ENCODE measurements at regions not wholly inside any gene's neighbourhood (a gene's known extent, or its start where the extent isn't known, plus 50 kb on each side); places are given as distances from the start of the nearest gene placed in this dataset.
A peak's percentile ranks its signal among the peaks of the same experiment; 100 is the strongest.
"Not testable (repeated sequence)": the region's sequence is repeated elsewhere in the genome, so short reads cannot be mapped to it uniquely, and the experiment has no call there.

DNA sequence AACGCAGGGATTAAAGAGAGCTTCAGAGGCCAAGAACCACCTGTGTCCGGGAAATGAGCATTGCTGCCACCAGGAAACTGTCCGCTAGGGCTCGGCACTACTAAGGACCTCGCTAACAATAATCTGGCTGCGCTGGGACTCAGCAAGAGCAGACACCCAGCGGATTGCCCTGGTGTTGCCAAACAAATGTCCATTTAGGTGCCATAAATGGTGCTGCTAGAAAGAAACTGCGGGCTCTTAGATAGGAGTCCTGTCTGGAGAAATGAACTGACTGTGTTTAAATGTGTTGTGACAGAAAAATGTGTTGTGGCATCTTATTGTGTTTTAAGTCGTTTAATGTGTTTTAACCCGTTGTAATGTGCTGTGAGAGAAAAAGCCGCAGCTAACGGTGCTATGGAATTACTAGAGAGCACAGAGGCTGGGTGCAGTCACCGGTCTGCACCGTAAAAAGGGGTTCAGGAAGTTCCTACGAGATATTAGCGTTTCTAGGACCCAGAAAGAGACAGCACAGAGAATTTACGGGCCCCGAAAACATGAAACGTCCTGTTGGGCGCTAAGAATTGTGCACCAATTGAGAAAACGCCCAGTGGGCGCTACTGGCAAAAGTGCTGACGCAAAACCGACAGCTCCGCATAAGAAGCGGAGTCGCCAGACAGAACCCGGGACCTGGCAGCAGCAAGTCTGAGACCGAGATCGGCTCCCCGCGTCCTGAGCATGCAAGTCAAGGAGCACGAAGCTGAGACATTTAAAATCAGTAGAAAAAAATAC is 90.6 kb downstream of the ANXA2R start:
- DNase-seq: peak; percentile 52

DNA sequence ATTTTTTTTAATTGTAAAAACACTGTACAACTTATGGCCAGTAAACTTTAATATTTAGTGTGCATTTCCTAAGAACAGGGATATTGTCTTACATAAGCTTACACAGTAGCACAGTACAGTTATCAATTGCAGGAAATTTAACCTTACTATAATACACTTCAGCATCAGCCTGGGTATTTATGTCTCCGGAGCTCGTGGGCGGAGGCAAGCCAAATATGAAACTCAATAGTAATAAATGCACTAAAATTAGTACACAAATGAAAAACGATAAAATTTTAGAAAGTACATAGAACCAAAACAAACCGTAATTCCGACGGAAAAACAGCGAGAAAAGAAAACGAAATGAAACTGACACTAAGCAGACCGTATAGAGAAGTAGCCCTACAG is 91.2 kb downstream of the ANXA2R start:
- no peak for DNase-seq

DNA sequence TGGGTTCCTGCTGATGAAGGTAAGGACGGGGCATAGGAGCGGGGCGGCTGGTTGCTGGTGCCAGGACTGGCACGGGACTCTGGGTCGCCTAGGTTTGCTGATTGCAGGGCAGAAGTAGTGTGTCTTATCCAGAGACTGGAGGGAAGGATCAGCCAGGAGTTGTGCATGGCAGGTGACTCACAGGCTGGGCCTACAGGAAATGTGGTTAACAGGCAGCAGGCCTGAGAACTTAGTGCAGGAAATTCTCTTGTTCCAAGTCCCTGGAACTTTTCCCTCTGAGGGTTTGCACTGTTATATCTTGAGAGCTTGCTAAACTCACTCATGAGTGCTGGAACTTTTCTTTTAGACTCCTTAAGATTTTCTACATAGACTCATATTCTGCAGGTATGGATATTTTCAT is 95.1 kb downstream of the ANXA2R start:
- DNase-seq: no peak

DNA sequence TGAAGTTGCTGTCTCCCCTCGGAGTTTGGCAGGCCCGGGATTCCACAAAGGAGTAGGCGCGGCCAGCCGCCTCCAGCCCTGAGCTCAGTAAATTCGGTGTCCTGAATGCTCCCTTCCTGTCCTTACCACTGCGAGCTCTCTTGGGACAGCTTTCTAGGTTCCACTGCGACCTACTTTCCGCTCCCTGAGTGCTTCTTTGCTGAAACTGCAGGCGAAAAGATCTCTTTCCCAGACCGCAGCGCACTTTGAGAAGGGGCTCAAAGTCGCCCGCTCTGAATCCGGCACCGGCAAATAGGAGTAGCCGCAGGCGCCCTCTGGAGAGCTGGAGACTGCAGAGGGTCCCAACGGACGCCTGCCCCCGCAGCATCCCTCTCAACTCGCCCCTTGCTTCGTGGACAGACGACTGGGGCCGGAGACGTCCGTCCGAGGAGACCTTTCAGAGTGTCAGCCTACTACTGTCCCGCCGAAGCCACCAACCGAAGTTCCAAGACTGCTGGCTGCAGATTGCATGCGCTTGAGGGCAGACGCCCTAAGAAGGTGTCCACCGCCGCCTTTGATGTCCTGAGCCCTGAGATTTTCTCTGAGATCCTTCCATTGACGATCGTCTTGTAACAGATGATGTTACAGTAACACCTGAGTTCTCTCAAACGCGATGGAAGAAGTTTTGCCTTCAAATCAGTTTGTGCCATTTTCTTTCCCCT is 96.0 kb downstream of the ANXA2R start:
- DNase-seq: no peak

DNA sequence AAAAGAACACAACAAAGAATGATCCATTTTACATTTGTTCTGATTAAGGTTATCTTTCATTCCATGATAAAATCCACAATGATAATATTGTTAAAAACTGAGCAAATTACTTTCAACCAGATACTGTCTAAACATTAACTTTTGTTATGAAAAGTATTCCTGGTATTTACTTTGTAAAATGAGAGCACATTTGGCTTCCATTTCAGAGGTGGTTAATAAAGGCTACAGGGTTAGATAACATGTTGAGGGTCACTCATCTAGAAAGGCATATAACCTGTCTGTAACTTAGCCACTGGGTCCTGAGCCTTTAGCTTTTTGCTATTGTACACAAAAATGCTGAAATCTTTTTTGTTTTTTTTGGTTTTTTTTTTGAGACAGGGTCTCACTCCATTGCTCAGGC is 99.3 kb downstream of the ANXA2R start:
- DNase-seq: no peak

DNA sequence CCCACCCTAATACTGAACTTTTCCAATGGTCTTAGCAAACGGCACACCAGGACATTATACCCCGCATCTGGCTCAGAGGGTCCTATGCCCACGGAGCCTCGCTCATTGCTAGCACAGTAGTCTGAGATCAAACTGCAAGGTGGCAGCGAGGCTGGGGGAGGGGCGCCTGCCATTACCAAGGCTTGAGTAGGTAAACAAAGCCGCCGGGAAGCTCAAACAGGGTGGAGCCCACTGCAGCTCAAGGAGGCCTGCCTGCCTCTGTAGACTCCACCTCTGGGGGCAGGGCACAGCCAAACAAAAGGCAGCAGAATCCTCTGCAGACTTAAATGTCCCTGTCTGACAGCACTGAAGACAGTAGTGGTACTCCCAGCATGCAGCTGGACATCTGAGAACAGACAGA is 108.1 kb downstream of the ANXA2R start:
- DNase-seq: not testable (repeated sequence)

DNA sequence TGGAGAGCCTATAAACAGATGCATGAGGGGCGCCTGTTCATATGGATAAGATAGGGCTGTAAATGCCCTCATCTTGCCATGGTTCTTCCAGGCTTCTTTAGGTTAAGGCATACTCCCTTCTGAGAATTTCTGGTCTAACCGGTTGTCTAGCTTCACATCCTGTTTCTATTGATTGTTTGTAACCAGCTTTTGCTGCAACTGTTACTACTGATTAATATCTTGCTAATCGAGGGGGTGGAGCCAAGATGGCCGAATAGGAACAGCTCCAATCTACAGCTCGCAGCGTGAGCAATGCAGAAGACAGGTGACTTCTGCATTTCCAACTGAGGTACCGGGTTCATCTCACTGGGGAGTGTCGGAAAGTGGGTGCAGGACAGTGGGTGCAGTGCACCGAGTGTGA is 108.7 kb downstream of the ANXA2R start:
- DNase-seq: not testable (repeated sequence)

DNA sequence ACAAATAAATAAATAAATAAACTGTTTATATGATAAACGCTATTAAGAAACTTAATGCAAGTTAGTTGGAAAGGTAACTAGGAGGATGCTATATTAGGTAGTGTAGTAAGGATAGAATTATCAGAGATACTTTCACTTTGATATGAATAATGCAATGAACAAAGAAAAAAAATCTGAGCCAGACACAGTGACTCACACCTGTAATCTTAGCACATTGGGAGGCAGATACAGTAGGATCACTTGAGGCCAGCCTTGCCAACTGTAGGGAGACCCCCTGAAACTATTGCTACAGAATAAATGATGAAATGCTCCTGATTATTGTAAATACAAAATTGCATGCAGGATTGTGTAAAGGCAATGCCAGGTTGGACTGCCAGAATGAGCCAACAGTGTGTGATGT is 109.2 kb downstream of the ANXA2R start:
- no peak for DNase-seq

DNA sequence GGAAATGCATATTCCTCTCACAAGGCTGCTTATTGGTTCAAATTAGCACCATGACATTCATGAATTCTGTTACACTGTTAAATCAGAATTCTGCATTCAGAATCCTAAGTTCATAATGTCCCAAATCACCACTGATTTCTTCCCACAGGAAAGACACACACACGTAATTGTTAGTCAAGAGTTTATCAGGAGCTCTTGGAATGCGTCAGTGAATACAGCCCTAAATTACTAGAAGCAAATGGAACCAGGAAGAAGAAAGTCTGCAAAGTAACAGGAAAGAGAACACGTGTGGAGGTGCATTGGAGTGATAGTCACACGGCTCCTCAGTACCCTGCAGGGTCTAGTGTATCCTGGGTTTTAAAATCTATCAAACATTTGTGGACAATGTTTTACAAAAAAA is 110.2 kb downstream of the ANXA2R start:
- DNase-seq: no peak

DNA sequence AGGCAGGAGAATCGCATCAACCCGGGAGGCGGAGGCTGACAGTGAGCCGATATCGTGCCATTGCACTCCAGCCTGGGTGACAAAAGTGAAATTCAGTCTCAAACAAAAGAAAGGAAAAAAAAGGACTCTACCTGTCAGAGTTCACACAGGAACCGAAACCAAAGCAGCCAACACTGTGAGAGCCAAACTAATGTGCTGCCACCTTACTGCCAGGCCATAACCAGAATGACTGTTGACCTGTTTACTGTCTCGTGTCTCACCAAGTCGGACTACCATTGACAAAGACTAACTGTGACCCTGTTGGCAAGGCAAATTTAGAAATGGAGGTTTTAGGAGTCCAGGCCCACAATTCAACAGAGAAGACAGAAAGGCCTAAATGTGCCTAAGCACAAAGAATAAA is 112.4 kb downstream of the ANXA2R start:
- DNase-seq: no peak

DNA sequence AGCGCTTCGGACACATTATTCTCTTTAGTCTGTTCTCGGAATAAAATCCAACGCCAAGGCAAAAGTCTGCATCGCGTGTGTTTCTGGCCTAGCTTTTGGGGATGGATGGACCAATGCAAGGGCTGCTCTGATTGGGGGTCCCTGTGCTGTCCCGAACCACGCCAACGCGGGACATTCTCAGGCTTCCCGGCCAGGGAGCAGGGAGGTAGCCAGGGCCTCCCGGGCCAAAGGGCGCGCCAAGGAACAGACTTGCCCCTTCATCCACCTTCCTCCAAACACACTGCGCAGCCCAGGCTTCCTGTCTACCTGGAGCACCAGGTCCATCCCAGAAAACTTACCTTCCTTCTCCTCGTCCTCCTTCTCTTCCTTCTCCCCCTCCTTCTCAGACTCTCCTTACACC is 113.0 kb upstream of the SELENOP start:
- DNase-seq: no peak

DNA sequence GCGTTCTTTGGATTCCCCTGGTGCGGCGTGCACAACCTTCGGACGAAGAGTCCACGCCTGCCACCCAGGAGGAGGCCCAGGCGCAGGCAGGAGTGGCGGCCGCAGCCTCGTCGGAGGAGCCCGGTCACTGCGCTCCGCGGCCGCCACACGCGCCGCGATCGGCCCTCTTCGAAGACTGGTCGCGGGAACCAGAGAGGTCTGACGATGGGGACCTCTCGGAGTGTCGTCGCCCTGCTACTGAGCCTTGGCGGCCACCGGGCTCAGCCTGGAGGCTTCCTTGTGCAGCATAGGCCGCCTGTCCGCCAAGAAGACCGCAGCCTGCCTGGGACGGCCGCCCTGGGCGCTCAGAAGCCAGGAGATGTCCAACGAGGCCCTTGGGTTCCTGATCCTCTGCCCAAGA is 112.5 kb upstream of the SELENOP start:
- DNase-seq: no peak

DNA sequence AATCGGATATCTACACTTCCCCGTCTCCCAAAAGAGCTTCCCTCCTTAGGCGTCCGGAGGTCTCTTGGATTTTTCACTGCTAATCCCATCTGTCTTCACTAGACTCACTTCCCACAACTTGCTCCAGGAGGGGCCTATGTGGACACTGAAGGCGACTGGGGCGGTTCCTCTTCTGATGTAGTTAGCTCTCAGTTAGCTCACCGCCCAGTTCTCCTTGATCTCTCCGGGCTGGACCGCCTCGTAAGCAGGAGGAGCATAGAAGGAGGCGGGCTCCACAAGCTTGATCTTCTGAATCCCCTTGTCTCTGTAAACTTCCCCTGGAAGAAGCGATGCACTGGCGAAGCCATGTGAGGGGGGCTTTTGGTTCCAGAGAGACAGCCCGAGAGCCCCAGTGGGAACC is 112.0 kb upstream of the SELENOP start:
- no peak for DNase-seq

DNA sequence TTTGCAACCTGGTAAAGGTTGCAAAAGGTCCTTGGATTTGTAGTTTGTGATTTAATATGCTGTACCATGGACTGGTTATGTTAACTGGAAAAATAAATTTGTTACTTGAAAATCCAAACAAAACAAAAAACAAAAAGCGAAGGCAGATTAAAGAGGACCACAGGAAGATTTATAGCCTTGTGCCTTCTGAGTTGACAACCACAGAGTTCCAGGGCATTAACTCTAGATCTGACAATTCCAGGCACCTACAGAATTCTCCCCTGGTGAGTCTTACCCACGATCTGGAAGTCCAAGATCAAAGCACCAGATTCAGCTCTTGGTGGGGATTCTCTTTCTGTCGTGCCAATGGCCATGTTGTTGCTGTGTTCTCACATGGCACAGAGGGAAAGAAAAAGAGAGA is 107.9 kb upstream of the SELENOP start:
- DNase-seq: no peak

DNA sequence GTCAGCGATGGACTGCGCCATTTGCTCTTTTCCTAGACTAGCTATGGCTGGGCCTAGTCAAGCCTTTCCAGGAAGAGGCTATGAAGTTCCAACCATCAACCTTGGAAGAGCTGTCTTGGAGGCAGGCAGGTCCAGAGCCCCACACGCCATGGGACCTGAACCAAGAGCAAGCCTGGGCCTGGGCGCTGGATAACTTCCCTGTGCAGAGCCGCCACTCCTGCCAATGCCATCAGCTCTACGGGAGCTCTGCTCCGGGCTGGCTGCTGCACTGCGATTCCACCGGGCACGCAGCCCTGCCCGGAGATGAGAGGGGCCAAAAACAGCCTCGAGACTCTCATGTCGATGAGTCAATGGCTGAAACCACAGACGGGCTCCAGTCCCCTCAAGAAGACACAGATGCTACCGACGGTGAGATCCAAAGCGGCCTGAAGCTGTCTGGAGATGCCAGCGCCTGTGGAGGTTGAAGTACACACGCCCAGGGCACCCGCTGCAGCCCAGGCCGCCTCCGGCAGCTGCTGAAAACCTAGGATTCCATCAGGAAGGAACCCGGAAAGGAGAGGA is 103.7 kb upstream of the SELENOP start:
- DNase-seq: no peak

DNA sequence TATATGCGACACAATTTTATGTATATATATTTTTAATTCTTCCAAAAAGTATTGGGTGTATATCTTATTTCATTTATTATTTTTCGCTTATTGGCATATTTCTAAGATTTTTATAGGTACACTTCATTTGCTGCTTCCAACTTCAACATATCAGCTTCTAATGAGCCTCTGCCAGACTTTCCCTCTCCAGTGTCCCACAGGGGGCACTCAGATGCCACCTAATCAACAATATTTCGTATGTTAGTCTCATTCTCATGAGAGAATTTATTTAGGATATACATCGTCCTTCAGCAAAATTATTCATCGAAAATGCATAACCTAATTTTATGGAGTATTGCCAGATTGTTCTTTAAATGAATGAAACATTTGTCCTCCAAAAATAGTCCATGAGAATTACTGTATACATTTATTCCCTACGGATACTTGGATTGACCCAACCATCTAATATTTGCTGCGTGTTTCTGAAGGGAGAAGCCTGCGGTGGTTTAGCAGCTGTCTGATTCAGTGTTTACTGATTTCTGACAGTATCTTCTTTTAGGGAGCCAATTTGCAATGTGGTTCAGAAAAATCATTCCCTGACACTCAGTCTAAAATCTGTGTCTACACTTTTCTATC is 100.6 kb upstream of the SELENOP start:
- no peak for DNase-seq

DNA sequence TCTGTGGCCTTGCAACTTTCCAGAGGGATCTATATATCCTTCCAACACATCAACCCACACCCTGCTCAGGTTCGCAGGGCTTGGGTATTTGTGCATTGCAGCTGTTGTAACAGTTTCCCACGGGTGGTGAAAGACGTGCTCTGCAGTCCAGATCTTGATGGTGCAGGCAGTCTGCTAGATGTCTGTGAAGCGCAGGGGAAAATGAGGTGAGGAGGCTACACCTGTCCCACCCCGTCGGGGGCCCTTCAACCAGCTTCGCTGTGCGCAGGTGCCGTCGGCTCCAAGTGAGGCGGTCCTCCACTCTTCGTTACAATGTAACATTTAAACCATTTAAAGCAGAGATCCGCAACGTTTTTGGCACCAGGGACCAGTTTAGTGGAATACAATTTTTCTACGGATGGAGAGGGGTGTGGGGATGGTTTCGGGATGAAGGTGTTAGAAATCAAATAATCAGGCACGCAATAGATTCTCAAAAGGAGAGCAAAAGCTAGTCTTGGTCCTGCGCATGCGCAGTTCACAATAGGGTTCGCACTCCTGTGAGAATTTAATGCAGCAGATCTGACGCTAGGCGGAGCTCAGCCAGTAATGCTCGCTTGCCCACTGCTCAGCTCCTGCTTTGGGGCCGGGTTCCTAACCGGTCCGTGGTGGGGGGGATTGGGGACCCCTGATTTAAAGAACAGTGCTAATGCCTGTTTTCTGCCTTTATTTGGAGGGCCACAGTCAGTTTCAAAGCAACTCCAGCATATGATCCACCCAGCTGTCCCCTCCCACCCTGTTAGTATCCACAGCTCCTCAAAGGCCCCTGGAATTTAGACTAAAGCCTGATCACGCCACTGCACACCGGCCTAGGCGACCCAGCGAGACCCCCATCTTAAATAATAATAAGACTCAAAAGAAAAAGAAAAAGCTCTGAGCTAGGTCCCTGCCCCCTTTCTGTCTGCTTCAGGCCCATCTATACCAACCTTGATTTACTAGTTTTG is 97.1 kb upstream of the SELENOP start:
- peak; percentile 67 for DNase-seq

DNA sequence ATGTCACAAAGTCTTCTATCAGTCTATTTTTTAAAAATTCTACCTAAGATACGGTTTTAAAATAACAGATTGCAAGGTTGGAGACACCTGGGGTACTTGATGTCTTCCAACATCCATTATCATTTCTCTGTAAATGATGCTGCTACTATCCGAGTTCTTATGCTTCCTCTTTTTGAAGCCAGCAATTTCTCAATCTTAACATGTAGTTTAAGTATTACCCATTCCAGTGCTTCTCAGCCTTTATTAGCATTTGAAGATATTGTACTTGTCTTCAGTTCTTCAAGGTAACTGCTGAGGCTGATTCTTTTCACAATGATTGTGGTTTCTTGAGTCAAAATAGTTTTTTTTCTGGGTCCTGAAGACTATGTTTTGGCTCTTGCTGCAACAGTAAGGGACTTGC is 96.4 kb upstream of the SELENOP start:
- DNase-seq: peak; percentile 33

DNA sequence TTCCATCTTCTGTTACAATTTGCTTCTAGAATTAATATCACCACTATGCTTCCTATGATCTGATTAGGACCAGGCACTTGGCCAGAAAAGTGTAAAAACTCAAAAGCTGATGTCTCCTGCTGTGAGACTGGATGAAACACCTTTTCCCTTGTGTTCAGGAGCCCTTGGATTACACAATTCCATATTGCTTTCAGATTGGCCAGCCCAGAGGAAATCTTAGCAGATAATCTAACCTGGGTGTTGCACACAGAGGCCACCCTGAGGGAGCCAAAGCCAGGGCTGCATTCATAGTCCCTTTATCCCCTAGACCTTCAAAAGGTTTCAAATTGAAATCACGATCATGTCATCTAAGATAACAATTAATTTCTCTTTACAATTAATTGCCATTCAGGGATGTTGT is 94.1 kb upstream of the SELENOP start:
- no peak for DNase-seq

DNA sequence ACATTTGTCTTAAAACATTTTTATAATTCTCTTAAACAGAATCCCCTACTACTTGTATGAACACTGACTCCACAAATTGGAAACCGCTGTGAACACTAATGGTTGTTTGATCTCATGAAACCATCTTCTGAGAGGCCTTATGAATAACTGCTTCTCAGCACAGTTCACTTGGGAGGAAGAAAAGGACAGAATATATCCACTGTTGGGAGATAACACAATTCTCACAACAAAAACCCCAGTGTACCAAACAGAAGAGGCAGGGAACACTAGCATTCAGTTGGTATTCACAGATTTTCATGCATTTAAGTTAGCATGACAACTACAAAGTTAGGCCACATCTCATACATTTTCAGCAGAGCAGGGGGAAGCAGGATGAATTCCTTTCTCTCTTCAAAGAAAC is 89.0 kb upstream of the SELENOP start:
- DNase-seq: no peak

DNA sequence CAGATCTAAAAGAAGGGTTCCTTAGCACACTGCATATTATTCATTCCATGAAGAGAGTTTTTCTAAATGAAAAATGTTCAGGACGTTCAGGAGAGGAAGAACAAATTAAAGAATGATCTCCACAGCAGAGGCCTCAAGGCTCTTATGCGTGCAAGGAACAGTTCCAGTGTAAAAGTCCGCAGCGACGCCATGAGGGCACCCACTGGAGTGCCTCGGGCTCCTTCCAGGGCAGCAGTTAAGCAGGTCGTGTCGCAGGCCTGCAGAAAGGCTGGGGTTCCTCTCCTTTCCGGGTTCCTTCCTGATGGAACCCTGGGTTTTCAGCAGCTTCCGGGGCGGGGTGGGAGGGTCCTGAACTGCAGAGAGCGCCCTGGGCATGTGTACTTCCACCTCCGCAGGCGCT is 87.1 kb upstream of the SELENOP start:
- DNase-seq: no peak

DNA sequence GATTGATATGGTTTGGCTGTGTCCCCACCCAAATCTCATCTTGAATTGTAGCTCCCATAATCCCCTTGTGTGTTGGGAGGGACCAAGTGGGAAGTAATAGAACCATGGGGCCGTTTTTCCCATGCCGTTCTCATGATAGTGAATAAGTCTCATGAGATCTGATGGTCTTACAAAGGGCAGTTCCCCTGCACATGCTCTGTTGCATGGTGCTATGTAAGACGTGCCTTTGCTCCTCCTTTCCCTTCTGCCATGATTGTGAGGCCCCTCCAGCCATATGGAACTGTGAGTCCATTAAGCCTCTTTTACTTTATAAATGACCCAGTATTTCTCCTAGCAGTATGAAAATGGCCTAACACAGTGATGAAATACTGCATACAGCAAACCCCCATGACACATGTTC is 84.8 kb upstream of the SELENOP start:
- no peak for DNase-seq

DNA sequence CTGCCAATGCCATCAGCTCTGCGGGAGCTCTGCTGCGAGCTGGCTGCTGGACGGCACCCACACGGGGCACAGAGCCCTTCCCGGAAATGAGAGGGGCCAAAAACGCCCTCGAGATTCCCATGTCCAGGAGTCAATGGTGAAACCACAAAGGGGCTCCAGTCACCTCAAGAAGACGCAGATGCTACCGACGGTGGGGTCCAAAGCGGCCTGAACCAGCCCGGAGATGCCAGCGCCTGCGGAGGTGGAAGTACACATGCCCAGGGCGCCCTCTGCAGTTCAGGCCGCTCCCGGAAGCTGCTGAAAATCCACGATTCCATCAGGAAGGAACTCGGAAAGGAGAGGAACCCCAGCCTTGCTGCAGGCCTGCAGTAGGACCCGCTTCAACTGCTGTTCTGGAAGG is 82.4 kb upstream of the SELENOP start:
- no peak for DNase-seq

Data from KG1 (cell line).